ENCODE measurements at regions not wholly inside any gene's neighbourhood (a gene's known extent, or its start where the extent isn't known, plus 50 kb on each side); places are given as distances from the start of the nearest gene placed in this dataset.
A peak's percentile ranks its signal among the peaks of the same experiment; 100 is the strongest.

GRCh38 chr6:113258771-113259170, 598.4 kb upstream of the MARCKS start:
- DNase-seq = no peak

DNA sequence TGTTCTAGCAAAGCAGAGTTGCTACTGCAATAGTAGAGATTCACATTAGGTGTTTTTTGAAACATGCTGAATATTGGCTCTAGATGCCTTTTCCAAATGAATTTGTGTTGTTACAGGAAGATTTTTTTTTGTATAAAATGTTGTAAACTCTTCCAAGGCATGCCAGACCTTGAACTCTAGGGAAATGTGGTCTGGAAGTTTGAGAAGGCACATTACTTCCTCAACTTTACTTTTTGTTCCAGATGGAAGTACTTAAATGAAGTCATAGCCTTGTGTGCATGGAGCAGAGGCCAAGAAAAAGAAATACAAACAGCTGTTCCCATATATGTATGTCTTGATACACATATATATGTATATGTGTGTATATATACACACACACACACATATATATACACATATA, 585.7 kb upstream of the MARCKS start:
- DNase-seq = no peak

GRCh38 chr6:113276601-113277000, 580.5 kb upstream of the MARCKS start:
- no peak for DNase-seq

- no peak for DNase-seq
These were observed 580.0 kb upstream of the MARCKS start for GRCh38 chr6:113277111-113277510.

GRCh38 chr6:113281014-113281413, 576.1 kb upstream of the MARCKS start:
- DNase-seq = no peak

DNA sequence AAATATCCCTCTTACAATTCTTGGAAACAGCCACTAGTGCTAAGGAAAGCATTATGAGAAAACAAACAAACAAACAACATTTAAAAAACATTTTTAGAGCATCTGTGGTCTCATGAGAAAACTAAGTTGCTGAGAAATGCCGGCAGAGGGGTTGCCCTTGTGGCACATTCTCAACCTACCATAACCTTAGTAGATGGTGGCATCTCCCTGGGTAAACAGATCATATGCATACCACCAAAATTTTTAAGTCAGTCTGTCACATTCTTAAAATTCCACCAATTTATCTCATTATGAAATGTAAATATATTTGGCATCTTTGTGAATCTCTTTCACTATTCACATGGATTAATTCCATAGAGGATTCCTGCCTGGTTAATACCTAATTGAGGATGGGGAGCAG, 575.7 kb upstream of the MARCKS start:
- no peak for DNase-seq

DNA sequence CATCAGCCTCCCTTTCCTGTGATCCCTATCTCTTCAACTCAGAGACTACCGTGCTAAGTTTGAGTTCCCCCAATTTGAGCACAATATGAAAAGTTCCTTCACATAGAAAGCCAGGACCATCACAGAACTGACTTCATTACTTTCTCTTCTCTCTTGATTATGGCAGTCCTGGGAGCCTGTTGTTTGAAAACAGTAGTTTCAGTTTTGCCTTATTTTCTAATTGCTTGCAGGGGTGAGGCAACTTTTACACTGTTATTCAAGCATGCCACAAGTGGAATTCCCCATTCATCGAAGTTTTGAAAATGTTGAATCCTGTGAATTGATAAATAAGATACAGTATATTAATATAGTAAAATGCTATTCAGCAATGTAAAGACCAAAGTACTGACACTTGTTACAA, 569.7 kb upstream of the MARCKS start:
- no peak for DNase-seq

GRCh38 chr6:113288409-113288808, 568.7 kb upstream of the MARCKS start:
- no peak for DNase-seq

- no peak for DNase-seq
These were observed 568.0 kb upstream of the MARCKS start for GRCh38 chr6:113289166-113289565.

DNA sequence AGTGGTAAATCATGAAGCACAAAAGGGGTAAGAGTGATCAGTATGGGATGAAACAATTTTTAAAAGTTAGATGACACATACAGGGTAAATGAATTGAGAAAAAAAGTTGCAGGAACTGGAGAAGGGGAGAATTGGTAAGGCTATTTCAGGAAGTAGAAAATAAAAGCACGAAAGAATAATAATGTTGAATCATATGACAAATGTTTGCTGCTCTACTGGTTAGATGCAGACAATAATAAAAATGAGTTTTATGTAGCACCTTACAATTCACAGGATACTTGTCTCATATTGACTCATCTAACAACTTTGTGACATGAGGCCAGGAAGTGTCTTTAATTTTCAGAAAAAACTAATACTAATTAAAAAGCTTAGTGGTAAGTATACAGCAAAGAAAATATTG, 566.5 kb upstream of the MARCKS start:
- no peak for DNase-seq

DNA sequence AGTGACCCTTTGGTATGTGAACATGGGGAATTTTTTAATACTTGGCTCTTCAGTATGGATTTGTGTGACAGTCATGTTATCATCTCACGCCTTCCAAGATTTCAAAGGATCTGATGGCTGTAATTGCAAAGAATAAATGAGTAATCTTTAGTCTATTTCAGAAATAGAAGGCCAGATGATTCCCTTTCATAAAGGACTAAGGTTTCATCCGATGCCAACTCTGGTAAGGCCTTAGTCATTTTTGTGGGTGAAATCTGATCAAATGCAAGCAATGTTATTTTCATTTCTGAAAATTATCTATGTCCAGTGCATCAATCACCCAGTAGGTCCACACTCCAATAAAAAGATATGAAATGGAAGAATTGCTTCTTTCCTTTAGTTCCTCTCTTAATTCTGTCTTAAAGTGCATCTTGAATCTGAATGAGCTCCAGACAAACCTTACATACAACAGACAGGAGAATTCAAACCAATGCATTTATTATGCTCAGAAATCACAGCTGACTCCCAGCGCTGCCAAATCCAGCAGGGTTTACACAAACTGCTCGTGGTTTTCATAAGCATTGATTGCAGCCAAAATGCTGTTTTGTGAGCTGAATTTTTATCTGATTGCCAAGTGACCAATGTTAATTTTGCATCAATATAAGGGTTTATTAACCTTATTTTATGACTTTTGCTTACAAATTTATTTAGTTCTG, 565.2 kb upstream of the MARCKS start:
- DNase-seq = no peak

GRCh38 chr6:113292646-113293422, 564.3 kb upstream of the MARCKS start:
- no peak for DNase-seq

GRCh38 chr6:113293423-113293740, 563.8 kb upstream of the MARCKS start:
- no peak for DNase-seq

- DNase-seq = no peak
These were observed 557.6 kb upstream of the MARCKS start for GRCh38 chr6:113299531-113299930.

DNA sequence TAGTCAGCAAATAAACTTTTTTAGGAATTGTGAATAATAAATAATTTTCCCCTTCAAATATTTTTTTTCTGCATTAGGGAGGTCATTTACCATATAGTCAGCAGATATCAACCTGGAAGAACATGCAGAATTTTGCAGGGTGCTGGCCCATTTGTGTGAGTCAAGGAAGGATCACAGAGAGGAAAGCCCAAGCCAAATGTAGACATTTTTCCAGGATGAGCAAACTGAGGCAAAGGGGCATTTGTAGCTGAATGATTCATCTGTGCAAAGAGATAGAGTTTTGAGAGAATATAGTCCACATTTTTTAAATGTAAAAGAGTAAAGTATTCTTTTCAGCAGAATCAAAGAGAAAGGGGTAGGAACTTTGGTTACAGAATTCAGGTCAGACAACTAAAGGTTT, 555.5 kb upstream of the MARCKS start:
- no peak for DNase-seq

GRCh38 chr6:113304116-113304515, 553.0 kb upstream of the MARCKS start:
- no peak for DNase-seq

DNA sequence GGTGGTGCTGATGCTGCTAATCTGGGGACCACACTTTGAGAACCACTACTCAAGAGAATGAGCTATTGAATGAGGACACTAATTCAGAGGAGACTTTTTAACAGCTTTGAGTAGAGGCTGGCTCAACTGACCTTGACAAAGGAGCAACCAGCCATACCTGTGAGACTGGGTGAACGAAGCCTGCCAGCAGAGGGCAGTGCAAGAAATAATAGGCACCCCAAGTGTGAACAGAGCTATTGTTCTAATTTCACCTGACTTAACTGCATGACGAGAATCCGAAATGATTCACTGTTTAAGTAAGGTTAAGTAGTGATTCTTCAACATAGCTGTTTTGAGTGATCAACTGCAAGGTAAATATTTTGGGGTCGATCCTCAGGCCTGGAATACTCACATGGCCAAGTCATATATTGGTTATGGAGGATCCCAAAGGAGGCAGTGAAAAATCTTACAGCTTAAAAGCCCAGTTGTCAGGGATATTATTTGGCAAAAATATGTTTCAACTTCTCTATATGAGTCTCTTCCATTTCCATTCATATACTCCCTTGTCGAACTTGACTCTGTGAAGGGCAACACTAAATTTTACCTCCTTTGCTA, 550.5 kb upstream of the MARCKS start:
- DNase-seq = peak; percentile 31

- no peak for DNase-seq
These were observed 548.9 kb upstream of the MARCKS start for GRCh38 chr6:113308266-113308665.

DNA sequence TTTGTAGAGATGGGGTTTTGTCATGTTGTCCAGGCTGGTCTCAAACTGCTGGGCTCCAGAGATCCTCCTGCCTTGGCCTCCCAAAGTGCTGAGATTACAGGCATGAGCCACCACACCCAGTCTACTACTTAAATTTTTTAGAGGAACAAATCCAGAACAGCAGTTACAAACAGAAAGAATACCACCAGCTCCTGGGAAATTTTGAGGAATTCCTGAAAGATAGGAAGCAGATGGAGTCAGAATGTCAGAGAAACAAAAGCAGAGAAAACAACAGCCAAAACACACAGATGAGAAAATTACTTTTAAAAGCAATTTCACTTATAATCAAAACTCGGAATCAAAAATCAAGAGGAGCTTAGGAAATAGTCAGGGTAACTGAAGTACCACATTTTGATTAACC, 543.3 kb upstream of the MARCKS start:
- no peak for DNase-seq

DNA sequence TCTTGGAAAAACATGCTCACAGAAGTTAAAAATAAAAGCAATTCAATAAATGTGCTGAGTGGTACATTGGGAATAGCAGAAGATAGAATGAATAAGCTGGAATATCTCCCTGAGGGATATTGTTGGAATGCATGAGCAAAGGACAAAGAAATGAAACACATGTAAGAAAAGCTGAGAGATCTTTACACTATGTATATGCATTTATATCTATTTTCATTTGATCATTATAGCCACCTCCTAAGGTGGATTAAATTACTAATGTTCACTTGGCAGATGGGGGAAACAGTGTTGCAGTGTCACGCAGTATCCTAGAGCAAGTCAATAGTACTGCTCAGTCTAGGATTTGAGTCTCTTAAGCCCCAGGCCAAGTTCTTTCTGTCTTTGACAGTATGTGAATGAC, 542.0 kb upstream of the MARCKS start:
- DNase-seq = no peak

DNA sequence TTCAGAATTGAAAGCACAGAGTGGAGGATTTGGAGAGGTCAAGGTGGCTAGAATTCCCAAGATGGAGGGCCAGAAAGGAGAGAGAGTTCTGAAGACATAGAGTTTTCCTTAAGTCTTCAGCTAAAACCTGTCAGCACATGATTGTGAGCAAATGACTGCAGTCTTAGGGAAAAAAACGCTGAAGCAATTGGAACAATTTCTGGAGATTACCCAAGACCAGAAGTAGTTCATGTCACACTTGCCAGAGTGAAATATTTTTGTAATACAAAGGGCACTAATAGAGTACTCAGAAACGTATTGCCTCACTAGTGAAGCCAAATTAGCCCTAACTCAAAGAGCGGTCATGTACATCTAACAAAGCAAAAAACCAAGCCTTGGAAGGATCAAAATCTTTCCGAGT, 541.3 kb upstream of the MARCKS start:
- no peak for DNase-seq

GRCh38 chr6:113317442-113317841, 539.7 kb upstream of the MARCKS start:
- no peak for DNase-seq

- no peak for DNase-seq
These were observed 539.1 kb upstream of the MARCKS start for GRCh38 chr6:113317891-113318574.

GRCh38 chr6:113318575-113318917, 538.6 kb upstream of the MARCKS start:
- DNase-seq = no peak
